ENCODE measurements at regions not wholly inside any gene's neighbourhood (a gene's known extent, or its start where the extent isn't known, plus 50 kb on each side); places are given as distances from the start of the nearest gene placed in this dataset.

DNA sequence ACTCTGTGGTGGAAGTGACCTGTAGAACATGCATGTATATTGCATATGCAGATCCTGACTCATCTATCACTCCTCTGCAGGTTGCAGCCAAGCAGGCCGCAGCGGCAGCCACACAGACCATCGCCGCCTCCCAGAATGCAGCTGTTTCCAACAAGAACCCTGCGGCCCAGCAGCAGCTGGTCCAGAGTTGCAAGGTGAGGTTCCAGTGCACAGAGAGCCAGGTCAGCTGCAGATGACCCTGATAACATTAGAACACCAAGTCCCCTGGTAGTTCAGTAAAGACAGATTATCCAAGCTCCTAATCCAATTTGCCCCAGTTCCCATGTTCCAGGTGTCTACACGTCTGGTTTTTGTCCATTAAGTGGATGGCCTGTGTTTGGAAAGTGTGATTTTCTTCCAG, 325.1 kb upstream of the TPM1 start:
- TF ChIP-seq, protein P1, sequence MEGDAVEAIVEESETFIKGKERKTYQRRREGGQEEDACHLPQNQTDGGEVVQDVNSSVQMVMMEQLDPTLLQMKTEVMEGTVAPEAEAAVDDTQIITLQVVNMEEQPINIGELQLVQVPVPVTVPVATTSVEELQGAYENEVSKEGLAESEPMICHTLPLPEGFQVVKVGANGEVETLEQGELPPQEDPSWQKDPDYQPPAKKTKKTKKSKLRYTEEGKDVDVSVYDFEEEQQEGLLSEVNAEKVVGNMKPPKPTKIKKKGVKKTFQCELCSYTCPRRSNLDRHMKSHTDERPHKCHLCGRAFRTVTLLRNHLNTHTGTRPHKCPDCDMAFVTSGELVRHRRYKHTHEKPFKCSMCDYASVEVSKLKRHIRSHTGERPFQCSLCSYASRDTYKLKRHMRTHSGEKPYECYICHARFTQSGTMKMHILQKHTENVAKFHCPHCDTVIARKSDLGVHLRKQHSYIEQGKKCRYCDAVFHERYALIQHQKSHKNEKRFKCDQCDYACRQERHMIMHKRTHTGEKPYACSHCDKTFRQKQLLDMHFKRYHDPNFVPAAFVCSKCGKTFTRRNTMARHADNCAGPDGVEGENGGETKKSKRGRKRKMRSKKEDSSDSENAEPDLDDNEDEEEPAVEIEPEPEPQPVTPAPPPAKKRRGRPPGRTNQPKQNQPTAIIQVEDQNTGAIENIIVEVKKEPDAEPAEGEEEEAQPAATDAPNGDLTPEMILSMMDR (IDR thresholded peaks at IDR 0.05; ENCODE audit: control insufficient read depth, insufficient read depth, low read depth, low read length, missing control alignments), result no peak
- DNase-seq (ENCODE audit: low read depth), result no peak
- no peak overlapping the region for H3K4me3 ChIP-seq (ENCODE audit: control insufficient read depth, low read depth, low read length)

DNA sequence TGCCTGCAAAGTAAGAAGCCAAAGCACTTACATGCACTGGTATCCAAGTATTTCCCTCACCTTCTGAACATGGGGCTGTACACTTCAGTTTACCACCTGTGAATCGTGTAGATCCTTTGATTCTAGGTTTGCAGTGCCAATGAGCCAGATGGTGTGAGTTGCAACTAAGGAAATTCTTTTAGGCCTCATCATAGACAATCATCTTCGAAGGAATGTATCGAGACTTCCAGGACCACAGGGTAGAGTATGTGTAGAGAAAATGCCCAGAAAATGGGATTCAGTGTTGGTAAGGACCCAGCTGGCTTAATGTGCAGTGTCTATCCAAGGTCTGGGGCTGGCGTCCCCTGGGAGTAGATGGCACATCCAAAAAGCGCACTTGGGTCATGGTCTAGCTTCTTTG, 323.2 kb upstream of the TPM1 start:
- DNase-seq (ENCODE audit: low read depth), result peak; percentile 31
- TF ChIP-seq, protein P1 (IDR thresholded peaks at IDR 0.05; ENCODE audit: control insufficient read depth, insufficient read depth, low read depth, low read length, missing control alignments), result no peak

DNA sequence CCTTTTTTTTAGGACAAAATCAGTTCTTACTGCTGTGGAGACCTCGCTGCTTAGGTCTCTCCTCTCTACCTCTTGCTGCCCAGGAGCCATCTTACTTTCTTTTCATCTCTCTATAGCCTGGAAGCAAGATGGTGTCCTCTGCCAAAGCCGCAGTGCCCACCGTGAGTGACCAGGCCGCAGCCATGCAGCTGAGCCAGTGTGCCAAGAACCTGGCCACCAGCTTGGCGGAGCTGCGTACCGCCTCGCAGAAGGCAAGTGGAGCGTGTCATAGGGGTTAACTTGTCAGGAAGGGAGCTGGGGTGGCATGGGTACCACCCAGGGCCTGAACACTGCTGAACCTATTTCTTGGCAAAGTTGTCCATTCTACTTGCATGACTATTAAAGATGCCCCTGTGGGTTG, 320.3 kb upstream of the TPM1 start:
- no peak overlapping the region for H3K4me3 ChIP-seq (ENCODE audit: control insufficient read depth, low read depth, low read length)
- TF ChIP-seq, protein P1 (IDR thresholded peaks at IDR 0.05; ENCODE audit: control insufficient read depth, insufficient read depth, low read depth, low read length, missing control alignments), result no peak
- DNase-seq (ENCODE audit: low read depth), result no peak

More for the DNA sequence above, 323.2 kb upstream of the TPM1 start:
- H3K4me3 ChIP-seq (ENCODE audit: control insufficient read depth, low read depth, low read length), result no peak overlapping the region

DNA sequence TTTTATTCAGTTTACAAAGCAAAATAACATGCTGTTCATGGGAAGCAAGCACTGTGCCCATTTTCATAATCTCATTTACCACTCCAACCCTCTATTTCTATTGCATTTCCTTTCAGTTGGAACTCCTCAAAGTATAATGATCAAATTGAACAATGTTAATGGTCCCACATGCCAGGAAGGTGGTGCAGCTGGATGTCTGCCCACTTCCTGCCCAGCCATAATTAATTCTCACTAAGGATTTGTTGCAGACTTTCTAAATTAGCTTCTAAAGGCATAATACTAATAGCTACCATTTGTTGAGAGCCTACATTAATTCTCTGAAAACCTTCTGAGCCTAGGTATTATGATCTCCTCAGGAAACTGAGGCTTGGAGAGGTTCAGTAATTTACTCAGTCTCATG, 316.1 kb upstream of the TPM1 start:
- TF ChIP-seq, protein P1 (IDR thresholded peaks at IDR 0.05; ENCODE audit: control insufficient read depth, insufficient read depth, low read depth, low read length, missing control alignments), result no peak
- H3K4me3 ChIP-seq (ENCODE audit: control insufficient read depth, low read depth, low read length), result no peak overlapping the region
- no peak for DNase-seq (ENCODE audit: low read depth)

DNA sequence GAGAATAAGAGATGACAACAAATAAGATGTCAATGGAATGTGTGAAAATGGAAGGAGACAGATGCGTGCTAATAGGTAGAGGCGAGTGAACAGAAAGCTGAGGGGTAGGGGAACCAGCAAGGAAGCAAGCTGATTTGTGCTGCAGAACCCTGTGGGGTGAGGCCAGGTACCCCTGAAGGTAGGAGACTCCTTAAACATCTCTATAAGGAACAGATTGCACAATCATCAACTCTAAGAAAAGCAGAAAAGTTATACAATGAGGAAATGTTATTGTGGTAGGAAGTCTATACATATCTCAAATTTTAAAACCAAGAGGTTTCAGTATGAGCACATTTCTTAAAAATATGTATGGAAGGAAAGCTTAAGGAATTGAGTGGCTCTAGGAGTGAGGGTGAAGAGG, 315.0 kb upstream of the TPM1 start:
- no peak overlapping the region for H3K4me3 ChIP-seq (ENCODE audit: control insufficient read depth, low read depth, low read length)
- DNase-seq (ENCODE audit: low read depth), result no peak
- TF ChIP-seq, protein P1 (IDR thresholded peaks at IDR 0.05; ENCODE audit: control insufficient read depth, insufficient read depth, low read depth, low read length, missing control alignments), result no peak

DNA sequence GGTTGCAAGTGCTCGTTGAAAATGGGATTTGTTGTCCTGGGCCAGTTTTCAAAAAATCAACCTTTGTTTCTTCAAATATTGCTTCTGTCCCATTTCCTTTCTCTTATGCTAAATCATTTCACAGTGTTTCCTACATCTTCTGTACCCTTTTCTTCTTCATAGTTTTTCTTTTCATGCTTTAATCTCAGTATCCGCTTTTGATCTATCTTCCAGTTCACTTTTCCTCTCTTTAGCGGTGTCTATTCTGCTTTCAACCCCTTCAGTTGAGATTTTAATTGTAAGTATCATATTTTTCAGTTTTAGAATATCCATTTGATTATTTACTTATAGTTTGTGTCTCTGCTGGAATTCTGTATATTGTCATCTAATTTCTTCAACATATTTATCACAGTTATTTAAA, 311.7 kb upstream of the TPM1 start:
- H3K4me3 ChIP-seq (ENCODE audit: control insufficient read depth, low read depth, low read length), result no peak overlapping the region
- TF ChIP-seq, protein P1 (IDR thresholded peaks at IDR 0.05; ENCODE audit: control insufficient read depth, insufficient read depth, low read depth, low read length, missing control alignments), result no peak
- DNase-seq (ENCODE audit: low read depth), result no peak

DNA sequence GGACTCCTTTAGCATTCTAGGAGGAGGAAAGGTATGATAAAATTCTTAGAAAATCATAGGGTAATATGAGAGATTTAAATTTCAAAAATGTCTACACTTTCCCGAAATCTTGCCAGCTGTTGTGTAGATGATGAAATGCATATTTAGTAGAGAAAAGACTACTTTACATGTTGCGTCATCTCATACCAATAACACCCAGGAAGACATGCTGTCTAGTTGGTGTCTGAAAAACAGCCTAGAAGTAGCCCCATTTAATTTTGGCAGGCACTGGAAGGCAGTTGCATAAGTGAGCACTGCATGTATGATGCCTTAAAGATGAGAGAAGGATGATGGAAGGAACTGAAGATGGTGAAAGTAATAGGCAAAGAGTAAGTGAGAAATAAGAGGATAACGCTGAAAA, 310.5 kb upstream of the TPM1 start:
- H3K4me3 ChIP-seq (ENCODE audit: control insufficient read depth, low read depth, low read length), result no peak overlapping the region
- TF ChIP-seq, protein P1 (IDR thresholded peaks at IDR 0.05; ENCODE audit: control insufficient read depth, insufficient read depth, low read depth, low read length, missing control alignments), result no peak
- peak; percentile 33 for DNase-seq (ENCODE audit: low read depth)

Measured in AG09309 (cell line).